ENCODE measurements at regions not wholly inside any gene's neighbourhood (a gene's known extent, or its start where the extent isn't known, plus 50 kb on each side); places are given as distances from the start of the nearest gene placed in this dataset.
"Not testable (repeated sequence)": the region's sequence is repeated elsewhere in the genome, so short reads cannot be mapped to it uniquely, and the experiment has no call there.

GRCh38 chr7:57659226-57659625, 209.2 kb downstream of the ZNF716 start:
- H2AFZ ChIP-seq (ENCODE audit: control insufficient read depth, low read depth, low read length); H3K4me2 ChIP-seq (ENCODE audit: control insufficient read depth, insufficient read depth); CTCF ChIA-PET; H3K4me1 ChIP-seq (ENCODE audit: control insufficient read depth, insufficient read depth, low read length); SMC1A ChIA-PET (ENCODE audit: uncharacterized antibody, unreplicated experiment); RAD21 ChIA-PET (ENCODE audit: unreplicated experiment); in situ Hi-C loops (cut with MboI); H3K9ac ChIP-seq (ENCODE audit: control insufficient read depth, insufficient read depth, low read length); DNase-seq (ENCODE audit: low read depth, low spot score); FAIRE-seq; POLR2A ChIA-PET; H4K20me1 ChIP-seq (ENCODE audit: control insufficient read depth, insufficient read depth); H3K4me3 ChIP-seq; ATAC-seq; H3K27ac ChIP-seq (ENCODE audit: control insufficient read depth, insufficient read depth); H3K79me2 ChIP-seq (ENCODE audit: control insufficient read depth, insufficient read depth, low read length); H3K27me3 ChIP-seq (replicated peaks in 1 of 2; ENCODE audit: control insufficient read depth in 2 of 2, insufficient read depth in 2 of 2, low read length in 1 of 2); BruUV-seq (replicated peaks); H3K9me3 ChIP-seq (replicated peaks; ENCODE audit: control insufficient read depth, insufficient read depth, low read length); intact Hi-C loops (cut with micrococcal nuclease; ENCODE audit: unreplicated experiment); H3K36me3 ChIP-seq (ENCODE audit: control insufficient read depth in 2 of 2, insufficient read depth in 2 of 2, low read length in 1 of 2): not testable (repeated sequence)
- WGBS (ENCODE audit: insufficient coverage, insufficient replicate concordance, low lambda C conversion rate, missing lambda C conversion rate), result 15% methylated on average over 4 of the region's 4 CpGs

GRCh38 chr7:57676928-57677327, 227.0 kb downstream of the ZNF716 start:
- H3K27me3 ChIP-seq (replicated peaks in 1 of 2; ENCODE audit: control insufficient read depth in 2 of 2, insufficient read depth in 2 of 2, low read length in 1 of 2); intact Hi-C loops (cut with micrococcal nuclease; ENCODE audit: unreplicated experiment); POLR2A ChIA-PET; H3K36me3 ChIP-seq (ENCODE audit: control insufficient read depth in 2 of 2, insufficient read depth in 2 of 2, low read length in 1 of 2); H3K79me2 ChIP-seq (ENCODE audit: control insufficient read depth, insufficient read depth, low read length); RAD21 ChIA-PET (ENCODE audit: unreplicated experiment); H3K27ac ChIP-seq (ENCODE audit: control insufficient read depth, insufficient read depth); H3K4me2 ChIP-seq (ENCODE audit: control insufficient read depth, insufficient read depth); FAIRE-seq; DNase-seq (ENCODE audit: low read depth, low spot score); H2AFZ ChIP-seq (ENCODE audit: control insufficient read depth, low read depth, low read length); H3K4me3 ChIP-seq; H4K20me1 ChIP-seq (ENCODE audit: control insufficient read depth, insufficient read depth); H3K9ac ChIP-seq (ENCODE audit: control insufficient read depth, insufficient read depth, low read length); H3K4me1 ChIP-seq (ENCODE audit: control insufficient read depth, insufficient read depth, low read length); H3K9me3 ChIP-seq (replicated peaks; ENCODE audit: control insufficient read depth, insufficient read depth, low read length); CTCF ChIA-PET; in situ Hi-C loops (cut with MboI); ATAC-seq; SMC1A ChIA-PET (ENCODE audit: uncharacterized antibody, unreplicated experiment); BruUV-seq (replicated peaks): not testable (repeated sequence)
- 0% methylated on average over 1 of the region's 1 CpG for WGBS (ENCODE audit: insufficient coverage, insufficient replicate concordance, low lambda C conversion rate, missing lambda C conversion rate)

- ChIA-PET SMC1A (ENCODE audit: uncharacterized antibody, unreplicated experiment) (no interaction called here), RAD21 (ENCODE audit: unreplicated experiment) (no interaction called here), POLR2A (no interaction called here)
These were observed 235.4 kb downstream of the ZNF716 start for GRCh38 chr7:57685418-57685817.

More at GRCh38 chr7:57685418-57685817, 235.4 kb downstream of the ZNF716 start:
- intact Hi-C loops (cut with micrococcal nuclease; ENCODE audit: unreplicated experiment), result no loop called here
- Histone ChIP-seq H3K36me3 (ENCODE audit: control insufficient read depth in 2 of 2, insufficient read depth in 2 of 2, low read length in 1 of 2) (no peaks in the 10 kb centered on the region), H3K27me3 (replicated peaks in 1 of 2; ENCODE audit: control insufficient read depth in 2 of 2, insufficient read depth in 2 of 2, low read length in 1 of 2) (no peaks in the 10 kb centered on the region), H4K20me1 (ENCODE audit: control insufficient read depth, insufficient read depth) (no peaks in the 10 kb centered on the region), H3K79me2 (ENCODE audit: control insufficient read depth, insufficient read depth, low read length) (no peaks in the 10 kb centered on the region), H3K4me1 (ENCODE audit: control insufficient read depth, insufficient read depth, low read length) (no peaks in the 10 kb centered on the region), H3K4me3 (no peak overlapping the region), H3K4me2 (ENCODE audit: control insufficient read depth, insufficient read depth) (no peak overlapping the region), H2AFZ (ENCODE audit: control insufficient read depth, low read depth, low read length) (no peak overlapping the region), H3K27ac (ENCODE audit: control insufficient read depth, insufficient read depth) (no peak overlapping the region), H3K9me3 (replicated peaks; ENCODE audit: control insufficient read depth, insufficient read depth, low read length) (no peaks in the 10 kb centered on the region), H3K9ac (ENCODE audit: control insufficient read depth, insufficient read depth, low read length) (no peak overlapping the region)
- 0% methylated on average over 1 of the region's 1 CpG for WGBS (ENCODE audit: insufficient coverage, insufficient replicate concordance, low lambda C conversion rate, missing lambda C conversion rate)
- TF ChIP-seq POU2F2 (IDR thresholded peaks at IDR 0.05; ENCODE audit: borderline replicate concordance, low read depth, low read length) (no peak), LARP7 (IDR thresholded peaks at IDR 0.05) (no peak), PAX5 (IDR thresholded peaks at IDR 0.05; ENCODE audit: borderline replicate concordance, low read depth, low read length) (no peak), EZH2 (IDR thresholded peaks at IDR 0.05; ENCODE audit: borderline replicate concordance, control insufficient read depth, low read depth, low read length) (no peak), ATF3 (IDR thresholded peaks at IDR 0.05; ENCODE audit: borderline replicate concordance, extremely low read depth, low read depth, low read length) (no peak), KDM1A (IDR thresholded peaks at IDR 0.05; ENCODE audit: borderline replicate concordance) (no peak), RBBP5 (conservative IDR thresholded peaks at IDR 0.05) (no peak), SUZ12 (IDR thresholded peaks at IDR 0.05; ENCODE audit: unreplicated experiment) (no peak)
- CTCF ChIA-PET, result no interaction called here
- FAIRE-seq (no peak), DNase-seq (ENCODE audit: low read depth, low spot score) (no peak), ATAC-seq (no peak)
- BruUV-seq (replicated peaks), result no TSS peak
- in situ Hi-C loops (cut with MboI), result no loop called here

Measured in GM12878 (cell line).